ENCODE measurements at regions not wholly inside any gene's neighbourhood (a gene's known extent, or its start where the extent isn't known, plus 50 kb on each side); places are given as distances from the start of the nearest gene placed in this dataset.

DNA sequence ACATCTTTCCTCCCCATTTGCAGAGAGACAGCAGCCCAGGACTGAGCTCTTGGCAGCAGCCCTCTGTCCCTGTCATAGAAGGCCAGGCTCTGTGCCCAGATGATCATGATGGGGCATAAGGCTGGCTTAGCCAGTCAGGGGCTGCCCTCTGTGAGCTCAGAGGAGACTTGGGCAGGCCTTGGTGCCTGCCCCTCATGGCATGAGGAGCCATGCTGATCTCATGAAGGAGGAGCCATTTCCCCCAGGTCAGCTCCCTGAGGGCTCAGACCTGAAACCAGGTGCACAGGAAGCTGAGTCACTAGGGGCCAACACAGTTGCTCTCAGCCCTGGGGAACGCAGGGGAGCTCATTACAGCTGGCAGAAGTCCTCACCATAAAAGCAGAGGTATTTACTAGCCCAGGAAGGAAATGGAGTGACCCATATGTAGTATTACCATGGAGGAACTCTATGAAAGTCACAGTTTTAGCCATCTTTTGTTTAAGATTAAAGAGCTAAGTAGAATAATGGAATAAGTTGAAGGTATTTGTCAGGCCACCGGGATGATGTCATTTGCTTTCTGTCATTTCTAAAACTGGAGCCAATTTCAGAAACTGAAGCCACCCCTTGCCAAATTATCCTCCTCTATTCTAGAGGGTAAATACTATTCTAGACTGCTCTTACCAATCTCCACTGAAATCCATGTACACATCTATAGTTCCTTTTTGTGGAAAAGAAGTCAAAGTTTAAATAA is 362.4 kb upstream of the ZNF32 start:
- Histone ChIP-seq H3K9ac (ENCODE audit: low read depth, low read length) (no peak overlapping the region), H3K4me1 (ENCODE audit: insufficient read depth, low read length) (no peaks in the 10 kb centered on the region), H3K79me2 (ENCODE audit: insufficient read depth, low read length) (no peaks in the 10 kb centered on the region), H3K4me2 (ENCODE audit: insufficient read depth, low read length) (no peak overlapping the region), H3K27me3 (ENCODE audit: insufficient read depth, low read length, poor library complexity) (no peaks in the 10 kb centered on the region), H3K4me3 (ENCODE audit: low read depth in 1 of 2, low read length in 2 of 2) (no peak overlapping the region), H3K9me3 (ENCODE audit: insufficient read depth, low read length, severe bottlenecking) (no peaks in the 10 kb centered on the region), H2AFZ (ENCODE audit: low read depth, low read length) (no peak overlapping the region), H3K27ac (ENCODE audit: low read length) (no peak overlapping the region), H3K36me3 (ENCODE audit: insufficient read depth, low read length) (no peaks in the 10 kb centered on the region), H4K20me1 (ENCODE audit: insufficient read depth, low read length) (no peaks in the 10 kb centered on the region)
- DNase-seq (peak; percentile 7), ATAC-seq (ENCODE audit: insufficient read depth, low read depth) (peak; percentile 59; the same call in 2 of the 3 replicates)
- no peak for TF ChIP-seq EZH2 (IDR thresholded peaks at IDR 0.05; ENCODE audit: borderline replicate concordance, low read depth, low read length, severe bottlenecking)
- TF ChIP-seq CTCF (IDR thresholded peaks at IDR 0.05; ENCODE audit: borderline replicate concordance, extremely low read depth, low read length, poor library complexity, severe bottlenecking): no peak

- Histone ChIP-seq H3K27ac (ENCODE audit: low read length) (no peak overlapping the region), H3K27me3 (ENCODE audit: insufficient read depth, low read length, poor library complexity) (no peaks in the 10 kb centered on the region), H3K4me2 (ENCODE audit: insufficient read depth, low read length) (no peak overlapping the region), H3K36me3 (ENCODE audit: insufficient read depth, low read length) (no peaks in the 10 kb centered on the region), H3K79me2 (ENCODE audit: insufficient read depth, low read length) (no peaks in the 10 kb centered on the region), H3K4me3 (ENCODE audit: low read depth in 1 of 2, low read length in 2 of 2) (no peak overlapping the region), H3K4me1 (ENCODE audit: insufficient read depth, low read length) (no peaks in the 10 kb centered on the region), H4K20me1 (ENCODE audit: insufficient read depth, low read length) (no peaks in the 10 kb centered on the region), H2AFZ (ENCODE audit: low read depth, low read length) (no peak overlapping the region), H3K9me3 (ENCODE audit: insufficient read depth, low read length, severe bottlenecking) (no peaks in the 10 kb centered on the region), H3K9ac (ENCODE audit: low read depth, low read length) (no peak overlapping the region)
- TF ChIP-seq CTCF (IDR thresholded peaks at IDR 0.05; ENCODE audit: borderline replicate concordance, extremely low read depth, low read length, poor library complexity, severe bottlenecking) (no peak), EZH2 (IDR thresholded peaks at IDR 0.05; ENCODE audit: borderline replicate concordance, low read depth, low read length, severe bottlenecking) (no peak)
- DNase-seq (no peak), ATAC-seq (ENCODE audit: insufficient read depth, low read depth) (no peak)
These were observed 361.4 kb upstream of the ZNF32 start for GRCh38 chr10:44009891-44010632.

DNA sequence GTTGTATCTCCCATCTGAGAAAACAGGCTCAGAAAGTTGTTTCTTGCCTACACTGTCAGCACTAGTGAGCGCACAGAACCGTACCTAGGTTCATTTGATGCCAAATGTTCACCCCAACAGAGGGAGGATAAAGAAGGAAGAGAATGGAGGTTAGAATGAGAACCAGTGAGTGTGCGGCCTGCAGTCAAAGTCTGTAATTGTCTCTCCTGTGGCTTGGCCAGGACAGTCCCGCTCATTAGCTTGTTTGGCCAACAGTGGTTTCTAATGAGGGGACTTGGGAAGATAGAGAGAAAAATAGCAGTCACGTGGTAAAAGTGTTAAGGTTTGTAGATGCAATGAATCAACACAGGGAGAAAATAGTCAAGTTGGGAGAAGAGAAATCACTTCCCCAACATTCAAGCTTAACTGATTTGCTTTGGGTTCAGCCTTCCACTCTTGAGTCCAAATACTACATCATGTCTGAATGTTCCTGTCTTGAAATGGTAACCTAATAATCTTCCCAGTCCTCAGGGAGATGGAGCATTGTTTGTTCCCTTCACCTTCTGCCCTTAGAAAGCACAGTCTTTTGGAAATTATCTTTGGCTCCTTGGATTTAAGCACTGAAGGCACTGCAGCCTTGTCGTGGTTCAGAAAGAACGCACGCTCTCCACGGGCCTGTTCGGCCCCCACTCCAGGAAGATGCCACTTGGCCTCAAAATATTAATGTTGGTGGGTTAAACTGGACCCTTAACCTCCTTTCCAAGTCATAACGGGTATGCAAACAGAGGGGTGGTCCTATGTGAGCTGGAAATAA is 360.4 kb upstream of the ZNF32 start:
- no peak for TF ChIP-seq CTCF (IDR thresholded peaks at IDR 0.05; ENCODE audit: borderline replicate concordance, extremely low read depth, low read length, poor library complexity, severe bottlenecking)
- no peak for TF ChIP-seq EZH2 (IDR thresholded peaks at IDR 0.05; ENCODE audit: borderline replicate concordance, low read depth, low read length, severe bottlenecking)
- Histone ChIP-seq H3K4me1 (ENCODE audit: insufficient read depth, low read length) (no peaks in the 10 kb centered on the region), H3K36me3 (ENCODE audit: insufficient read depth, low read length) (no peaks in the 10 kb centered on the region), H3K9me3 (ENCODE audit: insufficient read depth, low read length, severe bottlenecking) (no peaks in the 10 kb centered on the region), H3K79me2 (ENCODE audit: insufficient read depth, low read length) (no peaks in the 10 kb centered on the region), H3K27me3 (ENCODE audit: insufficient read depth, low read length, poor library complexity) (no peaks in the 10 kb centered on the region), H3K4me2 (ENCODE audit: insufficient read depth, low read length) (no peak overlapping the region), H4K20me1 (ENCODE audit: insufficient read depth, low read length) (no peaks in the 10 kb centered on the region), H3K4me3 (ENCODE audit: low read depth in 1 of 2, low read length in 2 of 2) (no peak overlapping the region), H3K27ac (ENCODE audit: low read length) (no peak overlapping the region), H2AFZ (ENCODE audit: low read depth, low read length) (no peak overlapping the region), H3K9ac (ENCODE audit: low read depth, low read length) (no peak overlapping the region)
- ATAC-seq (ENCODE audit: insufficient read depth, low read depth): no peak
- no peak for DNase-seq
